Breast epithelium (tissue), 4 donors: ENCODE measurements at regions not wholly inside any gene's neighbourhood (a gene's known extent, or its start where the extent isn't known, plus 50 kb on each side); places are given as distances from the start of the nearest gene placed in this dataset.

ENCODE experiments used
- DNase-seq, 2 donors: peaks; one replicate each; pipeline ENCODE4 v3.0.0-alpha.2; 2019; ENCODE audit warnings: low spot score in 2 of 2
- H3K27ac ChIP-seq, 2 donors: fragments of 200-600 bp; sonication (generic) in 1 of 2; one replicate each; pipeline ENCODE4 v1.5.1; 2016 to 2019; ENCODE audit warnings: mild to moderate bottlenecking in 1 of 2
- H3K27me3 ChIP-seq, 2 donors: fragments of 200-600 bp; sonication (generic) in 1 of 2; one replicate each; pipeline versions ENCODE4 v1.5.1 to v1.6.0; 2017 to 2019; ENCODE audit warnings: control low read depth in 1 of 2, mild to moderate bottlenecking in 1 of 2
- H3K36me3 ChIP-seq: fragments of 200-600 bp; one replicate; pipeline ENCODE4 v1.5.1; 2019
- H3K4me1 ChIP-seq, 2 donors: fragments of 200-600 bp; sonication (generic); one replicate each; pipeline ENCODE4 v1.5.1; 2016 to 2019; ENCODE audit warnings: control low read depth in 1 of 2
- H3K4me3 ChIP-seq, 3 donors: fragments of 200-600 bp; sonication (generic); 1 replicate in 2 of 3; 2 replicates in 1 of 3; pipeline ENCODE4 v1.5.1; 2016 to 2019; ENCODE audit warnings: mild to moderate bottlenecking in 3 of 3, moderate library complexity in 2 of 3
- H3K9me3 ChIP-seq, 2 donors: fragments of 200-600 bp; sonication (generic) in 1 of 2; one replicate each; pipeline ENCODE4 v1.5.1; 2016 to 2019; ENCODE audit warnings: control low read depth in 1 of 2
- CTCF ChIP-seq, 3 donors: fragments of 450-650 bp; IDR thresholded peaks; one replicate each; pipeline ENCODE4 v1.5.1; 2016 to 2017; ENCODE audit warnings: antibody characterized with exemption in 3 of 3, mild to moderate bottlenecking in 3 of 3, moderate library complexity in 3 of 3
- POLR2A ChIP-seq: fragments of 450-650 bp; IDR thresholded peaks from one replicate; pipeline ENCODE4 v1.6.1; 2016; ENCODE audit warnings: antibody characterized with exemption, mild to moderate bottlenecking, moderate library complexity
- POLR2AphosphoS5 ChIP-seq, 3 donors: sonication (generic); formaldehyde crosslinking; IDR thresholded peaks; one replicate each; pipeline ENCODE4 v1.6.1; 2017; ENCODE audit warnings: antibody characterized with exemption in 3 of 3
- intact Hi-C: fragments of 100-400 bp; cut with DNase I; formaldehyde crosslinking; loops from one replicate; pipeline ENCODE4 v1.15.1; 2023; ENCODE audit warnings: low total_unique reads

- Histone ChIP-seq H3K4me1 (no peaks in the 10 kb centered on the region), H3K27ac (no peak overlapping the region)
- intact Hi-C loops, result no loop called here
Observed at GRCh38 chr5:60386436-60387050, 313.4 kb downstream of the DEPDC1B start.

GRCh38 chr5:60382716-60383115 is 317.2 kb downstream of the DEPDC1B start:
- Histone ChIP-seq H3K27ac (no peak overlapping the region), H3K4me3 (no peak overlapping the region), H3K9me3 (no peaks in the 10 kb centered on the region), H3K4me1 (no peaks in the 10 kb centered on the region), H3K27me3 (no peaks in the 10 kb centered on the region), H3K36me3 (no peaks in the 10 kb centered on the region)
- TF ChIP-seq POLR2AphosphoS5 (IDR thresholded peaks at IDR 0.05) (no peak), CTCF (IDR thresholded peaks at IDR 0.05) (no peak), POLR2A (no peak)
- intact Hi-C loops, result no loop called here
- DNase-seq, result no peak

More at GRCh38 chr5:60386436-60387050, 313.4 kb downstream of the DEPDC1B start:
- Histone ChIP-seq H3K4me3 (no peak overlapping the region), H3K27me3 (no peaks in the 10 kb centered on the region), H3K36me3 (no peaks in the 10 kb centered on the region), H3K9me3 (no peaks in the 10 kb centered on the region)
- TF ChIP-seq POLR2A, result no peak
- TF ChIP-seq CTCF (IDR thresholded peaks at IDR 0.05), result no peak
- TF ChIP-seq POLR2AphosphoS5 (IDR thresholded peaks at IDR 0.05), result no peak
- no peak for DNase-seq

- Histone ChIP-seq H3K4me1 (no peaks in the 10 kb centered on the region), H3K27me3 (no peaks in the 10 kb centered on the region), H3K36me3 (no peaks in the 10 kb centered on the region), H3K4me3 (no peak overlapping the region), H3K9me3 (no peaks in the 10 kb centered on the region), H3K27ac (no peak overlapping the region)
- no peak for TF ChIP-seq POLR2AphosphoS5 (IDR thresholded peaks at IDR 0.05)
- no peak for TF ChIP-seq POLR2A
- no peak for TF ChIP-seq CTCF (IDR thresholded peaks at IDR 0.05)
- DNase-seq, result no peak
- intact Hi-C loops, result no loop called here
Observed at GRCh38 chr5:60379907-60380306, 320.1 kb downstream of the DEPDC1B start.

- no peak for DNase-seq
- intact Hi-C loops, result no loop called here
Observed at GRCh38 chr5:60377826-60378225, 322.1 kb downstream of the DEPDC1B start.

GRCh38 chr5:60376860-60377259 is 323.1 kb downstream of the DEPDC1B start:
- intact Hi-C loops, result no loop called here
- Histone ChIP-seq H3K27ac (no peak overlapping the region), H3K9me3 (no peaks in the 10 kb centered on the region), H3K27me3 (no peaks in the 10 kb centered on the region), H3K36me3 (no peaks in the 10 kb centered on the region), H3K4me1 (no peaks in the 10 kb centered on the region), H3K4me3 (no peak overlapping the region)
- TF ChIP-seq POLR2AphosphoS5 (IDR thresholded peaks at IDR 0.05) (no peak), CTCF (IDR thresholded peaks at IDR 0.05) (no peak), POLR2A (no peak)
- DNase-seq, result no peak

More at GRCh38 chr5:60377826-60378225, 322.1 kb downstream of the DEPDC1B start:
- Histone ChIP-seq H3K4me3 (no peak overlapping the region), H3K27ac (no peak overlapping the region), H3K27me3 (no peaks in the 10 kb centered on the region), H3K9me3 (no peaks in the 10 kb centered on the region), H3K4me1 (no peaks in the 10 kb centered on the region), H3K36me3 (no peaks in the 10 kb centered on the region)
- TF ChIP-seq CTCF (IDR thresholded peaks at IDR 0.05) (no peak), POLR2AphosphoS5 (IDR thresholded peaks at IDR 0.05) (no peak), POLR2A (no peak)
